H1 (cell line): ENCODE measurements at regions not wholly inside any gene's neighbourhood (a gene's known extent, or its start where the extent isn't known, plus 50 kb on each side); places are given as distances from the start of the nearest gene placed in this dataset.

Source experiments
- CTCF ChIA-PET: fragments of 300-600 bp; sonication (Branson Sonifier 250); formaldehyde crosslinking; loops from one replicate; lab custom pipeline; 2021; ENCODE audit not compliant: partially characterized antibody; lab: Charles Lee
- POLR2A ChIA-PET: fragments of 300-600 bp; sonication (Branson Sonifier 250); formaldehyde crosslinking; loops from one replicate; lab custom pipeline; 2021; ENCODE audit warnings: inconsistent platforms; ENCODE audit not compliant: partially characterized antibody; lab: Charles Lee
- DNase-seq, 2 experiments: peaks; one replicate each; pipeline versions ENCODE4 v3.0.0 to v3.0.0-alpha.2; 2010 to 2022; ENCODE audit warnings: low spot score in 2 of 2, low read depth in 1 of 2, mixed read lengths in 1 of 2
- FAIRE-seq: peaks from 2 replicates; lab custom pipeline; 2011; peaks lifted over from hg19 to GRCh38; lab: Jason Lieb, UNC
- H2AFZ ChIP-seq: 2 replicates; pipeline ENCODE4 v1.8.1; 2012; ENCODE audit warnings: low read length, inconsistent platforms
- H2AK5ac ChIP-seq: 2 replicates; pipeline ENCODE4 v1.6.1; 2013; ENCODE audit warnings: low read depth, low read length
- H2BK120ac ChIP-seq: replicated peaks from 2 replicates; pipeline ENCODE3; 2013; ENCODE audit warnings: low read depth, low read length, inconsistent platforms
- H2BK12ac ChIP-seq: 2 replicates; pipeline ENCODE4 v1.6.1; 2013; ENCODE audit warnings: low read depth, low read length
- H2BK15ac ChIP-seq: 2 replicates; pipeline ENCODE4 v1.6.1; 2013; ENCODE audit warnings: low read length
- H2BK20ac ChIP-seq: 2 replicates; pipeline ENCODE4 v1.6.1; 2013; ENCODE audit warnings: low read length
- H2BK5ac ChIP-seq: 2 replicates; pipeline ENCODE4 v1.6.1; 2013; ENCODE audit warnings: low read depth, low read length
- H3K14ac ChIP-seq: 2 replicates; pipeline ENCODE4 v1.6.1; 2013; ENCODE audit warnings: inconsistent platforms; ENCODE audit not compliant: insufficient read length
- H3K18ac ChIP-seq: 2 replicates; pipeline ENCODE4 v1.6.1; 2013; ENCODE audit warnings: low read length; ENCODE audit errors: extremely low read depth
- H3K23ac ChIP-seq: 2 replicates; pipeline ENCODE4 v1.6.1; 2013; ENCODE audit warnings: inconsistent platforms; ENCODE audit not compliant: insufficient read length
- H3K23me2 ChIP-seq: 2 replicates; pipeline ENCODE4 v1.6.1; 2013; ENCODE audit warnings: low read depth, low read length
- H3K27ac ChIP-seq: 2 replicates; pipeline ENCODE4 v1.6.1; 2011; ENCODE audit warnings: low read depth, low read length, inconsistent platforms
- H3K27me3 ChIP-seq, 4 experiments: replicated peaks in 1 of 4; 1 replicate in 1 of 4; 2 replicates in 3 of 4; pipeline versions ENCODE4 v1.6.1 to v1.8.1; 2011 to 2013; ENCODE audit warnings: low read length in 3 of 4, mild to moderate bottlenecking in 3 of 4, inconsistent platforms in 2 of 4, mixed read lengths in 2 of 4, moderate library complexity in 1 of 4; ENCODE audit not compliant: control insufficient read depth in 3 of 4, insufficient read depth in 3 of 4; ENCODE audit errors: extremely low read depth in 1 of 4
- H3K36me3 ChIP-seq, 4 experiments: 2 replicates each; pipeline versions ENCODE4 v1.6.1 to v1.8.1; 2011 to 2013; ENCODE audit warnings: mild to moderate bottlenecking in 4 of 4, low read length in 3 of 4, moderate library complexity in 2 of 4, control low read depth in 1 of 4, inconsistent platforms in 1 of 4; ENCODE audit not compliant: insufficient read depth in 4 of 4, control insufficient read depth in 2 of 4
- H3K4ac ChIP-seq: replicated peaks from 2 replicates; pipeline ENCODE3; 2013; ENCODE audit warnings: low read length, low read depth, mixed read lengths, inconsistent platforms; ENCODE audit not compliant: insufficient read length
- H3K4me1 ChIP-seq, 4 experiments: replicated peaks in 1 of 4; 1 replicate in 1 of 4; 2 replicates in 3 of 4; pipeline versions ENCODE4 v1.6.1 to v1.8.1; 2011 to 2013; ENCODE audit warnings: low read length in 3 of 4, inconsistent platforms in 2 of 4, mixed read lengths in 1 of 4; ENCODE audit not compliant: insufficient read depth in 4 of 4, control insufficient read depth in 3 of 4
- H3K4me2 ChIP-seq, 2 experiments: 2 replicates each; pipeline versions ENCODE4 v1.6.1 to v1.8.1; 2011 to 2013; ENCODE audit warnings: low read depth in 2 of 2, low read length in 2 of 2, control low read depth in 1 of 2, inconsistent platforms in 1 of 2, mild to moderate bottlenecking in 1 of 2; ENCODE audit not compliant: insufficient read depth in 1 of 2
- H3K4me3 ChIP-seq, 4 experiments: fragments of 200-600, 300-600 bp in 1 of 4; sonication (generic), shearing (Covaris generic), sonication (Bioruptor Twin) in 1 of 4; 2 replicates each; pipeline versions ENCODE4 v1.5.1 to v1.8.1; 2011 to 2016; ENCODE audit warnings: low read length in 4 of 4, low read depth in 3 of 4, control low read depth in 2 of 4, inconsistent platforms in 2 of 4, mild to moderate bottlenecking in 2 of 4, mixed read lengths in 1 of 4, moderate library complexity in 1 of 4; ENCODE audit not compliant: insufficient read depth in 2 of 4; ENCODE audit errors: extremely low read depth in 1 of 4
- H3K56ac ChIP-seq: replicated peaks from 2 replicates; pipeline ENCODE3; 2013; ENCODE audit warnings: low read depth, mild to moderate bottlenecking, mixed read lengths, low read length, inconsistent platforms; ENCODE audit not compliant: insufficient read length
- H3K79me1 ChIP-seq: 2 replicates; pipeline ENCODE4 v1.6.1; 2013; ENCODE audit warnings: low read depth, low read length, control low read depth
- H3K79me2 ChIP-seq, 2 experiments: 2 replicates each; pipeline versions ENCODE4 v1.6.1 to v1.8.1; 2012 to 2013; ENCODE audit warnings: low read length in 2 of 2, mild to moderate bottlenecking in 2 of 2, inconsistent platforms in 1 of 2; ENCODE audit not compliant: insufficient read depth in 2 of 2, control insufficient read depth in 1 of 2
- H3K9ac ChIP-seq, 4 experiments: replicated peaks in 1 of 4; 1 replicate in 1 of 4; 2 replicates in 3 of 4; pipeline versions ENCODE4 v1.6.1 to v1.8.1; 2011 to 2013; ENCODE audit warnings: low read depth in 3 of 4, low read length in 3 of 4, control low read depth in 2 of 4, mild to moderate bottlenecking in 2 of 4, moderate library complexity in 2 of 4, inconsistent platforms in 1 of 4; ENCODE audit errors: extremely low read depth in 1 of 4
- H3K9me3 ChIP-seq, 2 experiments: 2 replicates each; pipeline versions ENCODE4 v1.6.1 to v1.8.1; 2012 to 2013; ENCODE audit warnings: mild to moderate bottlenecking in 2 of 2, moderate library complexity in 2 of 2, control low read depth in 1 of 2, inconsistent platforms in 1 of 2, low read depth in 1 of 2, low read length in 1 of 2, mixed read lengths in 1 of 2; ENCODE audit not compliant: insufficient read depth in 2 of 2
- H4K20me1 ChIP-seq, 2 experiments: replicated peaks in 1 of 2; 2 replicates each; pipeline versions ENCODE3 to v1.8.1; 2011 to 2013; ENCODE audit warnings: inconsistent platforms in 2 of 2, low read length in 2 of 2, mild to moderate bottlenecking in 1 of 2; ENCODE audit not compliant: insufficient read depth in 2 of 2, control insufficient read depth in 1 of 2
- H4K5ac ChIP-seq: 2 replicates; pipeline ENCODE4 v1.6.1; 2013; ENCODE audit warnings: low read length, low read depth, mixed read lengths, inconsistent platforms; ENCODE audit not compliant: insufficient read length
- H4K8ac ChIP-seq: 2 replicates; pipeline ENCODE4 v1.8.0; 2013; ENCODE audit warnings: mild to moderate bottlenecking, moderate library complexity, low read length, inconsistent platforms; ENCODE audit not compliant: insufficient read depth; ENCODE audit errors: extremely low read depth
- H4K91ac ChIP-seq: replicated peaks from 2 replicates; pipeline ENCODE3; 2013; ENCODE audit warnings: low read length, mixed read lengths, inconsistent platforms; ENCODE audit not compliant: insufficient read length
- CREB1 ChIP-seq: IDR thresholded peaks from 2 replicates; pipeline ENCODE4 v1.6.1; 2012; ENCODE audit warnings: inconsistent platforms
- POU5F1 ChIP-seq: IDR thresholded peaks from 2 replicates; pipeline ENCODE4 v1.6.1; 2011; ENCODE audit warnings: low read depth, mild to moderate bottlenecking, low read length, moderate library complexity
- RAD21 ChIP-seq, 2 experiments: IDR thresholded peaks in 1 of 2; conservative IDR thresholded peaks in 1 of 2; 2 replicates each; pipeline ENCODE4 v1.6.1; 2011; ENCODE audit warnings: low read depth in 2 of 2, low read length in 2 of 2, improper control_type of control experiment in 1 of 2, inconsistent platforms in 1 of 2, mild to moderate bottlenecking in 1 of 2, moderate library complexity in 1 of 2
- SIX5 ChIP-seq: IDR thresholded peaks from 2 replicates; pipeline ENCODE4 v1.6.1; 2011; ENCODE audit warnings: mild to moderate bottlenecking, low read depth, low read length
- SRF ChIP-seq: IDR thresholded peaks from 2 replicates; pipeline ENCODE4 v1.6.1; 2011; ENCODE audit warnings: mild to moderate bottlenecking, low read depth, low read length, moderate library complexity
- WGBS, 2 experiments: shearing (Covaris generic) in 1 of 2; methylation state at CpG; one replicate each; pipeline versions ENCODE4 v1.1.6 to v1.1.7; 2013 to 2015; ENCODE audit warnings: low lambda C conversion rate in 2 of 2, mixed read lengths in 2 of 2, inconsistent platforms in 1 of 2, low coverage in 1 of 2, missing lambda C conversion rate in 1 of 2; ENCODE audit not compliant: insufficient replicate concordance in 2 of 2, insufficient coverage in 1 of 2, insufficient read length in 1 of 2; ENCODE audit errors: extremely low coverage in 1 of 2, missing lambda C conversion rate in 1 of 2; 5-methylcytosine and 5-hydroxymethylcytosine counted together
- TF ChIP-seq, protein P1 (sequence below): IDR thresholded peaks from 2 replicates; pipeline ENCODE4 v1.6.1; 2011; ENCODE audit warnings: low read length, improper control_type of control experiment

GRCh38 chr2:8158711-8159110 is 523.1 kb upstream of the ID2 start:
- Histone ChIP-seq H3K4ac (peak overlapping the region; percentile 40), H3K23me2 (no peaks in the 10 kb centered on the region; the same call in 1 of the 2 replicates), H3K36me3 (no peaks in the 10 kb centered on the region)
- 77% methylated on average over 6 of the region's 6 CpGs; no CpG with 5 or more reads in 1 of the 2 experiments for WGBS, 2 experiments
- TF ChIP-seq, protein P1, sequence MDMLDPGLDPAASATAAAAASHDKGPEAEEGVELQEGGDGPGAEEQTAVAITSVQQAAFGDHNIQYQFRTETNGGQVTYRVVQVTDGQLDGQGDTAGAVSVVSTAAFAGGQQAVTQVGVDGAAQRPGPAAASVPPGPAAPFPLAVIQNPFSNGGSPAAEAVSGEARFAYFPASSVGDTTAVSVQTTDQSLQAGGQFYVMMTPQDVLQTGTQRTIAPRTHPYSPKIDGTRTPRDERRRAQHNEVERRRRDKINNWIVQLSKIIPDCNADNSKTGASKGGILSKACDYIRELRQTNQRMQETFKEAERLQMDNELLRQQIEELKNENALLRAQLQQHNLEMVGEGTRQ, result no peak
- TF ChIP-seq CREB1 (no peak), SIX5 (no peak), RAD21 (IDR thresholded peaks at IDR 0.05 in 1 of 2, conservative IDR thresholded peaks at IDR 0.05 in 1 of 2; ENCODE audit: low read depth in 2 of 2, low read length in 2 of 2) (peak; percentile 27 to 48), SRF (no peak), POU5F1 (no peak)
- TF ChIP-seq, all 59 proteins: peak for 1
- CTCF ChIA-PET, result interaction anchor here (1.0 to 1.5 kb wide), 2 partner anchors 12 to 355 kb away, joined by 3 read pairs; no protein-coding TSS in a partner anchor
- no peaks in the 10 kb centered on the region for H3K79me2 ChIP-seq
- no peak overlapping the region for H3K4me3 ChIP-seq
- POLR2A ChIA-PET, result no interaction called here
- no peak overlapping the region for H3K9ac ChIP-seq
- H3K56ac ChIP-seq, result no peak overlapping the region
- DNase-seq (no peak), FAIRE-seq (no peak)
- no peak overlapping the region for H3K27ac ChIP-seq
- peak overlapping the region; percentile 27; the same call in 1 of the 2 replicates for H3K18ac ChIP-seq
- H2BK12ac ChIP-seq, result no peak overlapping the region
- H3K4me2 ChIP-seq, result no peak overlapping the region; a peak in 1 of 4 replicates
- no peak overlapping the region for H3K14ac ChIP-seq
- peak overlapping the region; percentile 36 for H2BK120ac ChIP-seq
- no peak overlapping the region for H2BK15ac ChIP-seq
- no peak overlapping the region for H2BK20ac ChIP-seq
- H2AK5ac ChIP-seq, result no peak overlapping the region
- H3K4me1 ChIP-seq, result peaks cover 0 to 7% (median 6%) of the 10 kb centered on the region in 4 experiments; a peak in 2 of 7 replicates
- H3K23ac ChIP-seq, result no peak overlapping the region
- H3K9me3 ChIP-seq, result no peaks in the 10 kb centered on the region
- H3K27me3 ChIP-seq, result no peaks in the 10 kb centered on the region; a peak in 2 of 7 replicates
- H4K20me1 ChIP-seq, result no peaks in the 10 kb centered on the region
- H4K5ac ChIP-seq, result no peak overlapping the region
- no peak overlapping the region for H4K91ac ChIP-seq
- H2AFZ ChIP-seq, result no peak overlapping the region
- no peak overlapping the region for H2BK5ac ChIP-seq
- no peaks in the 10 kb centered on the region; the same call in 1 of the 2 replicates for H3K79me1 ChIP-seq
- no peak overlapping the region for H4K8ac ChIP-seq
